OCI-M2 (cell line): ENCODE measurements at regions not wholly inside any gene's neighbourhood (a gene's known extent, or its start where the extent isn't known, plus 50 kb on each side); places are given as distances from the start of the nearest gene placed in this dataset.
"Not testable (repeated sequence)": the region's sequence is repeated elsewhere in the genome, so short reads cannot be mapped to it uniquely, and the experiment has no call there.

Source experiments
- DNase-seq: peaks from one replicate; lab custom pipeline; 2025; ENCODE audit not compliant: unreplicated experiment; lab: John Stamatoyannopoulos, UW

GRCh38 chrX:13428053-13428786, 108.4 kb upstream of the ATXN3L start:
- no peak for DNase-seq

DNA sequence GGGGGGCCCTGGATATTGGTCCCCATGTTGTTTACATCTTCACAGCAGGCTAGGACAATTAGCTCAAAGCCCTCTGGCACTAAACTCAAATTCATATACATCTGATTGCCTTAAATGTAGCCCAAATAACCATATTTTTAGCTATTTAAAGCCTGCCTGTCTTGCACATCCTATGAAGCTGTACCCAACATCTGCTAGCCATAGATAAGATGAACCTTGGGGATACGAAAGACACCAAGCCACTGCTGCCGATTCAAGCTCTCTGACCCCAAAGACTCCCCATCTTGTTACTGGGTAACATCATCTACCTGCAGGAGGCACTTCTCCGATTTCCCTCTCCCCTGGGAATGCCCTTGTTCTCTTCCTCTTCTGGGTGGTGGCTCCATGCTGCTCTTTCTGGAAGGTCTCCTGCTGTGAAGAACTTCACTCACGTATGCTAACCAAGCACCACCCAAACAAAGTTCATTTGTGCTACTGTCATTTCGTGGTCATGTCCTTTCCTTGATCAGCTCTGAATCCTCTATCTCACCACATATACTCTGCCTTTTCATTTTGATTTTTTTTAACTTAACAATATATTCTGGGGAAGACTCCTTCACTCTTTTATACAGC, 107.7 kb upstream of the ATXN3L start:
- DNase-seq: no peak

DNA sequence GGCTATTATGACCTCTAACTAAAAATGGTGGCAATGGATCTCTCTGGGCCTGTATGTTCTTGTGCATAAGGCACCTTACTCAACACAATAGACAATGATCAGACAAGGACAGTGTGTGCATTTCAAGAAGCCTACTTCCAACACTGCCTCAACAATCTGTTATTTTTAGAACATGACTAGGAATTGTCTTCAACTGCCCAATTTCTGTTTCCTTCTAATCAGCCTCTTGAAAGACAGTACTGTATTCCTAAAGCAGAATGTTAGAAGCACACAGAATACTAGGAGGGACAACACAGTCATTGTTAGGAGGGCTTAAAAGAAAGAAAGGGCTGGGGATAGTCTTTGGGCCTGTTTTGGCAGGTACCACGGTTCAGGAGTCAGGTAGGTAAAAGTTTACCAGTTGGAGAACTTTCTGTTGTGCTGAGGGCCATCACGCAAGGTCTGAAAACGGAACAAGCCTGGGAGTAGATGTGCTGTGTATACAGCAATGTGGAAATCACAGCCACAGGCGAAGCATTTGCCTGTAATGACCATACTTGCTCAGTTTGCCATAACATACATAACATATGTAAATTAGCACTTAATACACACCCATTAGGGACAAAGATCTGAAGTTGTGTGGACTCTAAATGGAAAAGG, 100.8 kb upstream of the ATXN3L start:
- DNase-seq: no peak

GRCh38 chrX:13419918-13420317, 100.1 kb upstream of the ATXN3L start:
- DNase-seq: no peak

- DNase-seq: no peak
Measured at GRCh38 chrX:13419276-13419675, 99.4 kb upstream of the ATXN3L start.

DNA sequence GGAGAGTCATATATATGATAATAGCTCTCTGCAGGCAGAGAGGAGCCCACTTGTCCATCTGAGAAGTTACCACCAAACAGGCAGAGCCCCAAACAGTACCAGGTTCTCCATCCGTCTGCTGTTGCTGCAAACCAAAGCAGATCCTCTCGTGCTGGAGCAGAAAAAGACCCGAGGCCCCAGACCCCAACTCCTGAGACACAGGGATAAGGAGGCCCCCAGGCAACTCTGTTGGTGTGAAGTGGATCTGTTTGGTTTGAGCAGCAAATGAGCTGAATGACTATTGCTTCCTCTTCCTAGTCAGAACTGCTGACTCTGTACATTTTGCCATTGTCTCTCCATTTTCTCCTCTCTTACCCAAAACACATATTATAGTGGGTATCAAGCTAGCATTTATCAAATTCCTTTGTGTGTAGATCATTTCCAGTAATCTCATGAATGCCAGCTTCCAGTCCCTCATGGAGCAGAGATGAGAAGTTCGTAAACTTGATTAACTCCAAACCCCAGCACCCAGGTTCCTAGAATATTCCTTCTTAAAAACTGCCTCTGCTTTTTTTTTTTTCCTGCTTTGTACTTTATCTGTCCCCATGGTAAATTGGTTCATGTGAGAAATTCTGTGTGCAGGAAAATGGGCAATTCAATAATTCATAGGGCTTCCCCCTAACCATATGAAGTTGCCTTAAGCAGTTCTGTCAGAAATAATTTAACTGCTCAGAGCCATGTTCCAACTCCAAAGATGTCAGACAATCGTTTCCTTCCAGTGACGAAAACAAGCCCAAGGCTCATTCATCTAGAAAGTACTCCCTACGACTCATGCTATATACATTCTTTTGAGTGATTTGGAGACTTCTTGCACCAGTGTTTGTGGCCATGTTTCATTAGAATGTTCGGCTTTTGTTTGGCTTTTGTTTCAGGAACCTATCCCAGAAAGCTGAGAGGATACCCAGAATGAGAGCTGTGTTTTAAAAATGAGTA, 98.6 kb upstream of the ATXN3L start:
- DNase-seq: no peak

DNA sequence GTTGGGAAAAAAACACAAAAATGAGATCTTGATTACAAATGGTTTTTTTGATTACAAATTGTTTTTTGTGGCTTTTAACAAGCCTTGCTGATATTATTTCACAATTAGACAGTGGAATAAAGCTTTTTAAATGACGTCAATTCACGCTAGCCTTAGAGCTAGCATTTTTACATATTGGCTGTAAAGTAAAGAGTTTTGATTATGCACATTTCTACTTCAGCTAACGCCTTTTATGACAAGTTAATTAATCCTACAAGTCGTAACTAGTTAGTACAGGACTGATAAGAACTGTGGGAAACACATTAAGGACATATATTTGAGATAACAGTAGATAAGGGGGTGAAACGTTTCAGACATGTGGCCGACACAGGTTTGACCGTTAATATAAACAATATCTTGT, 95.7 kb upstream of the ATXN3L start:
- DNase-seq: no peak

DNA sequence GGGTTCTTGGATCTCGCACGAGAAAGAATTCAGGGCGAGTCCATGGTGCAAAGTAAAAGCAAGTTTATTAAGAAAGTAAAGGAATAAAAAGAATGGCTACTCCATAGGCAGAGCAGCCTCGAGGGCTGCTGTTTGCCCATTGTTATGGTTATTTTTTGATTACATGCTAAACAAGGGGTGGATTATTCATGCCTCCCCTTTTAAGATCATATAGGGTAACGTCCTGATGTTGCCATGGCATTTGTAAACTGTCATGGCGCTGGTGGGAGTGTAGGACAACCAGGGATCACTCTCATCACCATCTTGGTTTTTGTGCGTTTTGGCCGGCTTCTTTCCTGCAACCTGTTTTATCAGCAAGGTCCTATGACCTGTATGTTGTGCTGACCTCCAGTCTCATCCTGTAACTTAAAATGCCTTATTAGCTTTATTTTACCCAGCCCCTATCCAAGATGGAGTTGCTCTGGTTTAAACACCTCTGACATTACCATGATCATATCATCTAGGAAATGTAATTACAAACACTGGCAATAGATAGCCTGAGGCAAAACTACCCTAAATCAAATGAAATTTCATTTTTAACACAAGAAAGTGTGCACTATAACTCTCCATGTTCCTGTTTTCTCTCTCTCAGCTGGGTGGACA, 94.3 kb upstream of the ATXN3L start:
- DNase-seq: no peak

- DNase-seq: no peak
Measured at GRCh38 chrX:13412208-13412600, 92.4 kb upstream of the ATXN3L start.

GRCh38 chrX:13411496-13412207, 91.8 kb upstream of the ATXN3L start:
- DNase-seq: no peak

DNA sequence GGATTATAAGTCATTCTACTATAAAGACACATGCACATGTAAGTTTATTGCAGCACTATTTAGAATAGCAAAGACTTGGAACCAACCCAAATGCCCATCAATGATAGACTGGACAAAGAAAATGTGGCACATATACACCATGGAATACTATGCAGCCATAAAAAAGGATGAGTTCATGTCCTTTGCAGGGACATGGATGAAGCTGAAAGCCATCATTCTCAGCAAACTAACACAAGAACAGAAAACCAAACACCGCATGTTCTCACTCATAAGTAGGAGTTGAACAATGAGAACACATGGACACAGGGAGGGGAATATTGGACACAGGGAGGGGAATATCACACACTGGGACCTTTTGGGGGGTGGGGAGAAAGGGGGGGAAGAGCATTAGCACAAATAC, 88.7 kb upstream of the ATXN3L start:
- DNase-seq: not testable (repeated sequence)

DNA sequence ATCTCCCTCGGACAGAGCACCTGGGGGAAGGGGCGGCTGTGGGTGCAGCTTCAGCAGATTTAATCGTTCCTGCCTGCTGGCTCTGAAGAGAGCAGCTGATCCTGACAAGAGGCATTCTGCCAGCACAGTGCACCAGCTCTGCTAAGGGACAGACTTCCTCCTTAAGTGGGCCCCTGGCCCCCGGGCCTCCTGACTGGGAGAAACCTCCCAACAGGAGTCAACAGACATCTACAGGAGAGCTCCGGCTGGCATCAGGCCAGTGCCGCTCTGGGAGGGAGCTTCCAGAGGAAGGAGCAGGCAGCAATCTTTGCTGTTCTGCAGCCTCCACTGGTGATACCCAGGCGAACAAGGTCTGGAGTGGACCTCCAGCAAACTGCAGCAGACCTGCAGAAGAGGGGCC, 84.9 kb upstream of the ATXN3L start:
- not testable (repeated sequence) for DNase-seq

GRCh38 chrX:13404364-13404763, 84.5 kb upstream of the ATXN3L start:
- no peak for DNase-seq

- no peak for DNase-seq
Measured at GRCh38 chrX:13401724-13402123, 81.9 kb upstream of the ATXN3L start.

DNA sequence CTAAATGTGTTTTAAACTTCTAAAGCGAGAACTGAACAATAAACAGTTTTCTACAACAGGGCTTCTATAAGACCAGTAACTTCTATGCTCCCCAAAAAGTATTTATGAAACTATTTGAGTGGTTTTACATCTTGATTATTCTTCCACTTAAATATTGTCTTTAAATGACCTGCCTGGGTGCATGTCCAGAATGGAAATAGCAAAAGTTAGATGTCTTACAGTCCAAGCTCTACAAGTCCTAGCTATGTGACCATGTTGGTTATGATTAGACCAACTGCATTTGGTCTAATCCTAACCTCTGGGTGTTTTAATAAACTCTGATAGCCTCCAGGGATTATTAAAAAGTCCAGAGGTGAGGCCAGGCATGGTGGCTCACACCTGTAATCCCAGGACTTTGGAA, 79.0 kb upstream of the ATXN3L start:
- no peak for DNase-seq

GRCh38 chrX:13397878-13398818, 78.3 kb upstream of the ATXN3L start:
- no peak for DNase-seq

- DNase-seq: no peak
Measured at GRCh38 chrX:13396924-13397323, 77.1 kb upstream of the ATXN3L start.

- no peak for DNase-seq
Measured at GRCh38 chrX:13389501-13389900, 69.6 kb upstream of the ATXN3L start.
